GM18499 (cell line): ENCODE measurements at regions not wholly inside any gene's neighbourhood (a gene's known extent, or its start where the extent isn't known, plus 50 kb on each side); places are given as distances from the start of the nearest gene placed in this dataset.
"Not testable (repeated sequence)": the region's sequence is repeated elsewhere in the genome, so short reads cannot be mapped to it uniquely, and the experiment has no call there.

Source experiments
- ATAC-seq: cut with Tn5 transposase; IDR thresholded peaks from one replicate; pipeline ENCODE4 v1.9.1; 2021; ENCODE audit warnings: moderate number of reproducible peaks; ENCODE audit not compliant: insufficient read depth, unreplicated experiment

- ATAC-seq: not testable (repeated sequence)
These were observed 644.6 kb downstream of the ANKRD7 start for GRCh38 chr7:118869141-118869540.

GRCh38 chr7:118870187-118870586, 645.7 kb downstream of the ANKRD7 start:
- ATAC-seq: no peak

GRCh38 chr7:118872568-118872967, 648.1 kb downstream of the ANKRD7 start:
- no peak for ATAC-seq

- no peak for ATAC-seq
These were observed 652.7 kb downstream of the ANKRD7 start for GRCh38 chr7:118877187-118877586.

GRCh38 chr7:118878336-118878735, 653.8 kb downstream of the ANKRD7 start:
- ATAC-seq: no peak

GRCh38 chr7:118898284-118898683, 673.8 kb downstream of the ANKRD7 start:
- ATAC-seq: no peak

- no peak for ATAC-seq
These were observed 678.1 kb downstream of the ANKRD7 start for GRCh38 chr7:118902600-118902999.

- ATAC-seq: no peak
These were observed 683.5 kb downstream of the ANKRD7 start for GRCh38 chr7:118907911-118908527.

- not testable (repeated sequence) for ATAC-seq
These were observed 691.6 kb downstream of the ANKRD7 start for GRCh38 chr7:118916120-118916519.

- no peak for ATAC-seq
These were observed 694.1 kb downstream of the ANKRD7 start for GRCh38 chr7:118918556-118918955.

- no peak for ATAC-seq
These were observed 714.3 kb downstream of the ANKRD7 start for GRCh38 chr7:118938845-118939244.

- no peak for ATAC-seq
These were observed 719.8 kb downstream of the ANKRD7 start for GRCh38 chr7:118944271-118944670.

- ATAC-seq: no peak
These were observed 721.6 kb downstream of the ANKRD7 start for GRCh38 chr7:118945911-118946682.

- ATAC-seq: no peak
These were observed 724.0 kb downstream of the ANKRD7 start for GRCh38 chr7:118948508-118948907.

- ATAC-seq: no peak
These were observed 724.5 kb downstream of the ANKRD7 start for GRCh38 chr7:118949031-118949430.

- ATAC-seq: not testable (repeated sequence)
These were observed 731.8 kb downstream of the ANKRD7 start for GRCh38 chr7:118956285-118956684.

GRCh38 chr7:118969370-118969769, 744.9 kb downstream of the ANKRD7 start:
- no peak for ATAC-seq

GRCh38 chr7:118971706-118972105, 747.2 kb downstream of the ANKRD7 start:
- ATAC-seq: no peak

GRCh38 chr7:118974836-118975235, 750.3 kb downstream of the ANKRD7 start:
- no peak for ATAC-seq

GRCh38 chr7:118995350-118995749, 770.8 kb downstream of the ANKRD7 start:
- no peak for ATAC-seq

GRCh38 chr7:119007236-119007635, 782.7 kb downstream of the ANKRD7 start:
- no peak for ATAC-seq

- ATAC-seq: no peak
These were observed 786.1 kb downstream of the ANKRD7 start for GRCh38 chr7:119010635-119011034.
